Large intestine (tissue), 3 donors: ENCODE measurements at regions not wholly inside any gene's neighbourhood (a gene's known extent, or its start where the extent isn't known, plus 50 kb on each side); places are given as distances from the start of the nearest gene placed in this dataset.

Experiments used
- DNase-seq, 2 donors: peaks; one replicate each; pipeline versions ENCODE4 v3.0.0 to v3.0.0-alpha.2; 2013
- H3K27ac ChIP-seq: one replicate; pipeline ENCODE4 v1.5.1; 2013; ENCODE audit warnings: low read length
- H3K27me3 ChIP-seq: 2 replicates; pipeline ENCODE4 v1.6.1; 2013; ENCODE audit warnings: low read length; ENCODE audit not compliant: control insufficient read depth, insufficient read depth
- H3K36me3 ChIP-seq: 2 replicates; pipeline ENCODE4 v1.6.1; 2013; ENCODE audit warnings: low read length; ENCODE audit not compliant: control insufficient read depth, insufficient read depth
- H3K4me1 ChIP-seq: one replicate; pipeline ENCODE4 v1.6.1; 2013; ENCODE audit warnings: low read length; ENCODE audit not compliant: control insufficient read depth, insufficient read depth
- H3K4me3 ChIP-seq: one replicate; pipeline ENCODE4 v1.5.1; 2013; ENCODE audit warnings: low read length
- H3K9me3 ChIP-seq: one replicate; pipeline ENCODE4 v1.6.1; 2013; ENCODE audit warnings: mild to moderate bottlenecking, low read depth, low read length, moderate library complexity; ENCODE audit not compliant: control insufficient read depth
- WGBS: methylation state at CpG from one replicate; pipeline ENCODE4 v1.1.5; 2013; ENCODE audit warnings: low lambda C conversion rate; ENCODE audit not compliant: insufficient coverage; 5-methylcytosine and 5-hydroxymethylcytosine counted together

GRCh38 chr6:76403064-76403463, 330.6 kb upstream of the IMPG1 start:
- no peaks in the 10 kb centered on the region for H3K9me3 ChIP-seq
- H3K27ac ChIP-seq: no peak overlapping the region
- H3K27me3 ChIP-seq: no peaks in the 10 kb centered on the region
- no peak overlapping the region for H3K4me3 ChIP-seq
- DNase-seq: no peak
- H3K4me1 ChIP-seq: no peaks in the 10 kb centered on the region
- no peaks in the 10 kb centered on the region for H3K36me3 ChIP-seq

- no peaks in the 10 kb centered on the region for H3K36me3 ChIP-seq
- no peaks in the 10 kb centered on the region for H3K9me3 ChIP-seq
- 100% methylated on average over 1 of the region's 1 CpG for WGBS
- no peak overlapping the region for H3K27ac ChIP-seq
- no peaks in the 10 kb centered on the region for H3K27me3 ChIP-seq
- DNase-seq: no peak
- no peak overlapping the region for H3K4me3 ChIP-seq
- no peaks in the 10 kb centered on the region for H3K4me1 ChIP-seq
Observed at GRCh38 chr6:76397966-76398365, 325.5 kb upstream of the IMPG1 start.

GRCh38 chr6:76382201-76382600, 309.7 kb upstream of the IMPG1 start:
- peaks cover 6% of the 10 kb centered on the region for H3K9me3 ChIP-seq
- WGBS: no CpG with 5 or more reads among the region's 1 CpG
- no peaks in the 10 kb centered on the region for H3K36me3 ChIP-seq
- H3K4me3 ChIP-seq: no peak overlapping the region
- H3K27ac ChIP-seq: no peak overlapping the region
- H3K27me3 ChIP-seq: no peaks in the 10 kb centered on the region
- H3K4me1 ChIP-seq: no peaks in the 10 kb centered on the region
- no peak for DNase-seq

GRCh38 chr6:76381612-76382011, 309.1 kb upstream of the IMPG1 start:
- H3K27ac ChIP-seq: no peak overlapping the region
- H3K4me3 ChIP-seq: no peak overlapping the region
- H3K9me3 ChIP-seq: peaks cover 6% of the 10 kb centered on the region
- DNase-seq: no peak
- no peaks in the 10 kb centered on the region for H3K36me3 ChIP-seq
- H3K4me1 ChIP-seq: no peaks in the 10 kb centered on the region
- H3K27me3 ChIP-seq: no peaks in the 10 kb centered on the region
- 20% methylated on average over 1 of the region's 2 CpGs for WGBS

GRCh38 chr6:76351275-76351674, 278.8 kb upstream of the IMPG1 start:
- Histone ChIP-seq H3K4me1 (no peaks in the 10 kb centered on the region), H3K4me3 (no peak overlapping the region), H3K36me3 (no peaks in the 10 kb centered on the region), H3K9me3 (no peaks in the 10 kb centered on the region), H3K27me3 (no peaks in the 10 kb centered on the region), H3K27ac (no peak overlapping the region)
- peak in 1 of 2 donors; percentile 2 for DNase-seq

GRCh38 chr6:76347539-76347938, 275.1 kb upstream of the IMPG1 start:
- no peaks in the 10 kb centered on the region for H3K27me3 ChIP-seq
- H3K4me3 ChIP-seq: no peak overlapping the region
- H3K9me3 ChIP-seq: no peaks in the 10 kb centered on the region
- no peak overlapping the region for H3K27ac ChIP-seq
- no peaks in the 10 kb centered on the region for H3K4me1 ChIP-seq
- no peak for DNase-seq
- no peaks in the 10 kb centered on the region for H3K36me3 ChIP-seq

GRCh38 chr6:76342611-76343160, 270.2 kb upstream of the IMPG1 start:
- no CpG with 5 or more reads among the region's 1 CpG for WGBS
- Histone ChIP-seq H3K4me1 (no peaks in the 10 kb centered on the region), H3K27me3 (no peaks in the 10 kb centered on the region), H3K4me3 (no peak overlapping the region), H3K27ac (no peak overlapping the region), H3K9me3 (peaks cover 3% of the 10 kb centered on the region), H3K36me3 (no peaks in the 10 kb centered on the region)
- no peak for DNase-seq

- Histone ChIP-seq H3K4me3 (no peak overlapping the region), H3K4me1 (no peaks in the 10 kb centered on the region), H3K36me3 (no peaks in the 10 kb centered on the region), H3K27me3 (no peaks in the 10 kb centered on the region), H3K27ac (no peak overlapping the region), H3K9me3 (no peaks in the 10 kb centered on the region)
- no peak for DNase-seq
- WGBS: 73% methylated on average over 2 of the region's 4 CpGs
Observed at GRCh38 chr6:76330031-76330430, 257.6 kb upstream of the IMPG1 start.

- Histone ChIP-seq H3K36me3 (no peaks in the 10 kb centered on the region), H3K4me1 (no peaks in the 10 kb centered on the region), H3K27me3 (no peaks in the 10 kb centered on the region), H3K27ac (no peak overlapping the region), H3K9me3 (no peaks in the 10 kb centered on the region), H3K4me3 (no peak overlapping the region)
- 85% methylated on average over 5 of the region's 5 CpGs for WGBS
- no peak for DNase-seq
Observed at GRCh38 chr6:76326871-76327270, 254.4 kb upstream of the IMPG1 start.
